HG02981 (cell line): ENCODE measurements at regions not wholly inside any gene's neighbourhood (a gene's known extent, or its start where the extent isn't known, plus 50 kb on each side); places are given as distances from the start of the nearest gene placed in this dataset.

Experiments used
- ATAC-seq: cut with Tn5 transposase; IDR thresholded peaks from one replicate; pipeline ENCODE4 v1.9.1; 2021; ENCODE audit warnings: mild to moderate bottlenecking, moderate library complexity; ENCODE audit not compliant: unreplicated experiment

DNA sequence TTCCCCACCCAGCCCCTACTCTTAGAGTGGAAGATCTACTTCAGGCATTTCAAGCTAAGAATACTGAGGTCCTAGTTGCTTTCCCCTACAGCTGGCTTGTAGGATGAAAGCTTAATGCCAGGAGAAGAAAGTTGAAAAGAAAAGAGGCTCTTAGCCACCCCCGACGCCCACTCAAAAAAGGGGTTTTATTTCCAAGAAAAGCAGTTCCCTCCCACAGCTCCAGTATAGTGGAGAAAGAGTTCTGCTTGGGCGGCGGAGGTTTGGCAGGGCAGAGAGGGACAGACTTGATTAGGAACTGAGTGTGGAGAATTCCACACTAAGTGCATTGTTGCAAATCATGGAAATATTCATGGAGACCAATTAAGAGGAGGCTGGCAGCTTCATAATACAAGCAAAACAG is 470.9 kb downstream of the ETS1 start:
- ATAC-seq: no peak

- no peak for ATAC-seq
These were observed 481.4 kb downstream of the ETS1 start for GRCh38 chr11:128105950-128106349.

GRCh38 chr11:128105511-128105910 is 481.8 kb downstream of the ETS1 start:
- ATAC-seq: no peak

GRCh38 chr11:128103278-128103873 is 484.0 kb downstream of the ETS1 start:
- ATAC-seq: no peak

- no peak for ATAC-seq
These were observed 488.6 kb downstream of the ETS1 start for GRCh38 chr11:128098781-128099180.

DNA sequence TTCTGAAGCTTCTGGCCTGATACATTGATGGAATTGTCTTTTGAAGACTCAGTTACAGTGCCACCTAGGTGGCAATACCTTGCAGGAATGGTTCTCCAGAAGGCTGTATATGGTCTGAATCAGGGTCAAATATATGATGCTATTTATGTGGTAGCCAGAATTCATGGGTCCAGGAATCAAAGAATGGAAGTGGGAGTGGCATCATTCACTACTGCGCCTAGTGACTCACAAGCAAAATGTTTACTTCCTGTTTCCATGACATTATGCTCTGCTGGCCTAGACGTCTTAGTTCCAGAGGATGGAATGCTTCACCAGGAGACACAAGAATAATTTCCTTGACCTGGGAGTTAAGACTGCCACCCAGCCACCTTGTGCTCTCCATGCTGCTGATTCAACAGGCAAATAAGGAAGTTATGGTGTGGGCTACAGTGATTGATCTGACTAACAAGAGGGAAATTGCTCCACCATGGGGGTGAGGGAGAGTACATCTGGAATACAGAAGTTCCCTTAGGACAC is 491.8 kb downstream of the ETS1 start:
- no peak for ATAC-seq

GRCh38 chr11:128093689-128094088 is 493.7 kb downstream of the ETS1 start:
- no peak for ATAC-seq

GRCh38 chr11:128089962-128090361 is 497.4 kb downstream of the ETS1 start:
- ATAC-seq: no peak

DNA sequence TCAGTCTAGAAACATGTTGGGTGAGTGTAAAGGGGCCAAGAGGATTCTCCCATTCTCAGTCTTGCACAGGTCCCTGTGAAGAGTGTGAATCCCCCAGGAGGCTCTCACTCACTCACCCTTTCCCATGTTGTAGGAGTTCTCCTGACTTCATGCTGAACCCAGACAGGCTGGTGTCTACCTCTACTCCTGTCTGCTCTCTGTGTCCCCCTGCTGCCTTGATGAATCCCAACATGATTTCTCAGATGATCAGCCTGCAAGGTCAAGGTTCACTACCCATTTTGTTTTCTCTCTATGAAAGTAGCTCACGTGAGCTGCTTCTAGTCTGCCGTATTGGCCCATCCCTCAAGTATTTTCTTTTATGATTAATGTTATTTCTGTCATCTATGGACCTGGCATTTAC is 500.6 kb downstream of the ETS1 start:
- no peak for ATAC-seq

DNA sequence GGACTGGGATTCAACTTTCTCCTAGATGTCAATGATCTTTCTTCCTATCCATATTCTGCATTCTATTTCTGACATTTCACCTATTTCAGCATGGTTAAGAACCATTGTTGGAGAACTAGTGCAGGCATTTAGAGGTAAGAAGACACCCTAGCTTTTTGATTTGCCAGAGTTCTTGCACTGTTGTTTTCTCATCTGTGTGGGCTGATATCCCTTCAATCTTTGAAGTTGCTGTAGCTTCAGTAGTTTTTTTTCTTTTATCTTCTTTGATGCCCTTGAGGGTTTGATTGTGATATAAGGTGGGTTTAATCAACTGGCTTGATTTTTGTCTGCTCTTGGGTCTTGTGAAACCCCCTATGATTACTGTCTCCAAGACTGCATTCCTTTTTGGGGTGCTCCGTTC is 502.1 kb downstream of the ETS1 start:
- no peak for ATAC-seq

DNA sequence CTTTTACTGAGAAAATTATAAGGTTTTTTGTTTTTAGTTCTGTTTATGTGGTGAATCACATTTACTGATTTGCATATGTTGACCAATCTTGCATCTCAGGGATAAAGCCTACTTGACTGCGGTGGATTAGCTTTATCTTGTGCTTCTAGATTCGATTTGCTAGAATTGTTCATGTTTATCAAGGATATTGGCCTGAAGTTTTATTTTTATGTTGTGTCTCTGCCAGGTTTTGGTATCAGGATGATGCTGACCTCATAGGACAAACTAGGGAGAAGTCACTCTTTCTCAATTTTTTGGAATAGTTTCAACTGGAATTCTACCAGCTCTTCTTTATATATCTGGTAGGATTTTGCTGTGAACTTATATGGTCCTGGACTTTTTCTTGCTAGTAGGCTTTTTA is 504.8 kb downstream of the ETS1 start:
- no peak for ATAC-seq

- ATAC-seq: no peak
These were observed 517.7 kb downstream of the ETS1 start for GRCh38 chr11:128069665-128070064.

GRCh38 chr11:128067780-128068179 is 519.6 kb downstream of the ETS1 start:
- no peak for ATAC-seq

DNA sequence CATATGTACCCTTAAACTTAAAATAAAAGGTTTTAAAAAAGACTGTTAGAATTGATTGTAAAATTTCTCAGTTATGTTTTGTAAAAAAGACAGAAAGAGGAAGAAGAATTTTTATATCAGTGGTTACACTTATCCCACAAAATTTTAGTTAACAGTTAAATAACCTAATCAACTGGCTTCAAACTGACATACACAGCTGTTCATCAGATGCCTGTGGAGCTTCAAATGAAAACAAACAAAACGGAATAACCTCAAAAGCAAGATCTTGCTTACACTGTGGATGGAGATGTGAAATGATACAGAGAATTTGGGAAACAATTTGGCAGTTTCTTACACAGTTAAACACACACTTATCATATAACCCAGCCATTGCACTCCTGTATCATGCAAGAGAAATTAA is 521.0 kb downstream of the ETS1 start:
- ATAC-seq: no peak

- no peak for ATAC-seq
These were observed 526.0 kb downstream of the ETS1 start for GRCh38 chr11:128061281-128061871.

- no peak for ATAC-seq
These were observed 528.7 kb downstream of the ETS1 start for GRCh38 chr11:128058580-128059208.

GRCh38 chr11:128057786-128058395 is 529.5 kb downstream of the ETS1 start:
- no peak for ATAC-seq

DNA sequence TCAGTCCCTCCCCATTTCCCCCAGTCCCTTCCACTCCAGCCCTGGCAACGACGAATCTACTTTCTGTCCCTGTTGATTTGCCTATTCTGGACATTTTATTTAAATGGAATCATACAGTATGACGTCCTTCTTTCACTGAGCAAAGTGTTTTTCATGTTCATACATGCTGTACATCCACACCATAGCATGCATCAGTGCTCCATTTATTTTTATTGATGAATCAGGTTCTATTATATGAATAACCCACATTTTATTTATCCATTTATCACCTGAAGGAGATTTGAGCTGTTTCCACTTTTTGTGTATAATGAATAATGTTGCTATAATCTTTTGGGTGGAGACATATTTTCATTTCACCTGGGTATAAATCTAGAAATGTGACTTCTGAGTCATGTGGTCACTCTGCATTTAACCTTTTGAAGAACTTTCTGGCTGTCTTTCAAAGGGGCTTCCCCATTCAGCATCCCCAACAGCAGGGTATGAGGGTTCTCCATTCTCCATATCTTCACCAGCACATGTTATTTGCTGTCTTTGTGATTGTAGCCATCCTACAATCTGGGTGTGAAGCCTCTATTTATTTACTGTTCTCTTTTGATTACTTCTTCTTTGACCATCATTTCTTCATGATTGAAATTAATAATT is 531.7 kb downstream of the ETS1 start:
- no peak for ATAC-seq

GRCh38 chr11:128053981-128054931 is 533.1 kb downstream of the ETS1 start:
- peak; percentile 58 for ATAC-seq

GRCh38 chr11:128052912-128053641 is 534.3 kb downstream of the ETS1 start:
- ATAC-seq: no peak
